Transverse colon (tissue), 4 donors: ENCODE measurements at regions not wholly inside any gene's neighbourhood (a gene's known extent, or its start where the extent isn't known, plus 50 kb on each side); places are given as distances from the start of the nearest gene placed in this dataset.

Experiments used
- DNase-seq: peaks from one replicate; pipeline ENCODE4 v3.0.0-alpha.2; 2019
- H3K27ac ChIP-seq, 4 donors: fragments of 200-600 bp; sonication (generic); 2 replicates each; pipeline ENCODE4 v1.5.1; 2016 to 2018; ENCODE audit warnings: inconsistent platforms in 4 of 4
- H3K27me3 ChIP-seq: fragments of 200-600 bp; sonication (generic); 2 replicates; pipeline ENCODE4 v1.5.1; 2017; ENCODE audit warnings: inconsistent platforms
- H3K36me3 ChIP-seq, 4 donors: fragments of 200-600 bp; sonication (generic); 2 replicates each; pipeline ENCODE4 v1.5.1; 2017 to 2019; ENCODE audit warnings: inconsistent platforms in 4 of 4
- H3K4me1 ChIP-seq, 4 donors: fragments of 200-600 bp; sonication (generic); 2 replicates each; pipeline ENCODE4 v1.5.1; 2017 to 2020; ENCODE audit warnings: inconsistent platforms in 4 of 4
- H3K4me3 ChIP-seq, 4 donors: fragments of 200-600 bp; sonication (generic); 1 replicate in 1 of 4; 2 replicates in 3 of 4; pipeline versions ENCODE4 v1.5.1 to v1.6.1; 2017 to 2019; ENCODE audit warnings: inconsistent platforms in 4 of 4
- H3K9me3 ChIP-seq, 2 donors: fragments of 200-600 bp; sonication (generic); 2 replicates each; pipeline ENCODE4 v1.5.1; 2017 to 2019; ENCODE audit warnings: inconsistent platforms in 2 of 2
- EP300 ChIP-seq: sonication (generic); formaldehyde crosslinking; IDR thresholded peaks from one replicate; pipeline ENCODE4 v1.6.1; 2017; ENCODE audit warnings: antibody characterized with exemption, low read depth
- POLR2A ChIP-seq: fragments of 450-650 bp; IDR thresholded peaks from one replicate; pipeline ENCODE4 v1.6.1; 2016; ENCODE audit warnings: antibody characterized with exemption, mild to moderate bottlenecking, moderate library complexity
- POLR2AphosphoS5 ChIP-seq, 3 donors: sonication (generic); formaldehyde crosslinking; IDR thresholded peaks; one replicate each; pipeline ENCODE4 v1.6.1; 2016; ENCODE audit warnings: antibody characterized with exemption in 3 of 3
- WGBS, 2 donors: methylation state at CpG; one replicate each; pipeline ENCODE4 v1.1.5; 2018; ENCODE audit warnings: low coverage in 1 of 2; 5-methylcytosine and 5-hydroxymethylcytosine counted together
- in situ Hi-C, 4 donors: fragments of 200-750 bp; cut with MboI; loops; one replicate each; pipeline versions ENCODE4 v1.15.0 to v1.15.1; 2017; ENCODE audit warnings: low sequenced_read_pairs in 3 of 4, low pct_ligation_motif_present in 1 of 4, low pct_unique_long_range_greater_than_20kb in 1 of 4
- intact Hi-C: fragments of 100-400 bp; cut with DNase I; formaldehyde crosslinking; loops from one replicate; pipeline ENCODE4 v1.15.1; 2023; ENCODE audit warnings: low total_unique reads
- TF ChIP-seq, protein P1 (sequence below), 5 experiments: fragments of 200-600 bp in 3 of 5; fragments of 450-650 bp in 2 of 5; sonication (generic) in 3 of 5; IDR thresholded peaks; 1 replicate in 2 of 5; 2 replicates in 3 of 5; pipeline ENCODE4 v1.5.1; 2016 to 2017; ENCODE audit warnings: antibody characterized with exemption in 5 of 5, inconsistent platforms in 3 of 5, mild to moderate bottlenecking in 2 of 5, moderate library complexity in 1 of 5

DNA sequence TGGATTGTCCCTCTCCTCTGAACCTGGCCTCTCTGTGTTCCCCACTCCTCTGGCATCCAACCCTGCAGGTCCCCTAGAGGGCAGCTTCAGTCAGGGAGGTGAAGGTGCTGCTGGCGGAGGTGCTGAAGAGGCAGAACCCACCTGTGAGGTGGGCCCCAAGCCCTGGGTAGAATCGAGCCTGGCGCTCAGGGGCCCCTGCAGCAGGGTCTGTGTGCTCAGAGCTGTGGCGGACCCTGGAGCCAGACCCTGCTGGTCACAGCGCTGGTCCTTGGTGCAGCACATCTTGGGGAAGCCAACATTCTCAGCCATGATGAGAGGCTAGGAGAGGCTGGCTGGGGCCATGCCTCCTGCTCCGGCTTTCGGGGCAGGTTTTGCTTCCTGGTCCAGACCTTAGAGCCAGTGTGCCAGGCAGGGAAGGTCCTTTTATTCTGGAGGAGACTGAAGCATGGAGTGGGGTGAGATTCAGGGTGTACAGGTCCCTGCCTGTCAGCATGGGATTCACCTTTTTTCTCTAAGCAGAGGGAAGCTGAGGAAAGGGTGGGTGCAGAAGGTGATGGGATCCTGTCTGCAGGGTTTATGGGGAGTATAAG is 54.7 kb upstream of the TAMM41 start:
- intact Hi-C loops = no loop called here
- Histone ChIP-seq H3K27me3 (no peaks in the 10 kb centered on the region), H3K27ac (no peak overlapping the region), H3K36me3 (no peaks in the 10 kb centered on the region), H3K4me3 (no peak overlapping the region), H3K4me1 (no peaks in the 10 kb centered on the region), H3K9me3 (no peaks in the 10 kb centered on the region)
- DNase-seq = no peak
- no peak for TF ChIP-seq EP300
- 85% methylated on average over 6 of the region's 7 CpGs; no CpG with 5 or more reads in 1 of the 2 donors for WGBS, 2 donors
- in situ Hi-C loops = no loop called here

DNA sequence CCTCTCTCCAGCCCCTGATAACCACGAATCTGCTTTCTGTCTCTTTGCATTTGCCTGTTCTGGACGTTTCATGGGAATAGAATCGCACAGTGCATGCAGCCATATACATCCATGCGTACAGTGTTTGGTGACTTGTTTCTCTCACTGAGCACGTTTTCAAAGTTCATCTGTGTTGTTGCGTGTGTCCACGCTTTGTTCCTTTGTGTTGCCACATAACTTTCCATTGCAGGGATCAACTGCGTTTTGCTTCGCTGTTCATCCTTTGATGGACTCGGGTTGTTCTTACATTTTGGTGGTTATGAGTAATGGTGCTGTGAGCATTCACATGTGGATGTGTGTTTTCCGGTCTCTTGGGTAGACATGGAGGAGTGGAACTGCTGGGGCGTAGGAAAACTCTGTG is 56.4 kb upstream of the TAMM41 start:
- no peak for DNase-seq
- no peaks in the 10 kb centered on the region for H3K4me1 ChIP-seq
- H3K9me3 ChIP-seq = no peaks in the 10 kb centered on the region
- intact Hi-C loops = no loop called here
- no peak overlapping the region for H3K27ac ChIP-seq
- TF ChIP-seq EP300 (no peak), POLR2AphosphoS5 (IDR thresholded peaks at IDR 0.05) (no peak), POLR2A (no peak)
- TF ChIP-seq, protein P1, sequence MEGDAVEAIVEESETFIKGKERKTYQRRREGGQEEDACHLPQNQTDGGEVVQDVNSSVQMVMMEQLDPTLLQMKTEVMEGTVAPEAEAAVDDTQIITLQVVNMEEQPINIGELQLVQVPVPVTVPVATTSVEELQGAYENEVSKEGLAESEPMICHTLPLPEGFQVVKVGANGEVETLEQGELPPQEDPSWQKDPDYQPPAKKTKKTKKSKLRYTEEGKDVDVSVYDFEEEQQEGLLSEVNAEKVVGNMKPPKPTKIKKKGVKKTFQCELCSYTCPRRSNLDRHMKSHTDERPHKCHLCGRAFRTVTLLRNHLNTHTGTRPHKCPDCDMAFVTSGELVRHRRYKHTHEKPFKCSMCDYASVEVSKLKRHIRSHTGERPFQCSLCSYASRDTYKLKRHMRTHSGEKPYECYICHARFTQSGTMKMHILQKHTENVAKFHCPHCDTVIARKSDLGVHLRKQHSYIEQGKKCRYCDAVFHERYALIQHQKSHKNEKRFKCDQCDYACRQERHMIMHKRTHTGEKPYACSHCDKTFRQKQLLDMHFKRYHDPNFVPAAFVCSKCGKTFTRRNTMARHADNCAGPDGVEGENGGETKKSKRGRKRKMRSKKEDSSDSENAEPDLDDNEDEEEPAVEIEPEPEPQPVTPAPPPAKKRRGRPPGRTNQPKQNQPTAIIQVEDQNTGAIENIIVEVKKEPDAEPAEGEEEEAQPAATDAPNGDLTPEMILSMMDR (IDR thresholded peaks at IDR 0.05) = no peak
- no peaks in the 10 kb centered on the region for H3K36me3 ChIP-seq
- in situ Hi-C loops = no loop called here
- H3K27me3 ChIP-seq = no peaks in the 10 kb centered on the region
- H3K4me3 ChIP-seq = no peak overlapping the region
- WGBS, 2 donors = 73 to 75% methylated on average over 10 to 12 of the region's 12 CpGs

DNA sequence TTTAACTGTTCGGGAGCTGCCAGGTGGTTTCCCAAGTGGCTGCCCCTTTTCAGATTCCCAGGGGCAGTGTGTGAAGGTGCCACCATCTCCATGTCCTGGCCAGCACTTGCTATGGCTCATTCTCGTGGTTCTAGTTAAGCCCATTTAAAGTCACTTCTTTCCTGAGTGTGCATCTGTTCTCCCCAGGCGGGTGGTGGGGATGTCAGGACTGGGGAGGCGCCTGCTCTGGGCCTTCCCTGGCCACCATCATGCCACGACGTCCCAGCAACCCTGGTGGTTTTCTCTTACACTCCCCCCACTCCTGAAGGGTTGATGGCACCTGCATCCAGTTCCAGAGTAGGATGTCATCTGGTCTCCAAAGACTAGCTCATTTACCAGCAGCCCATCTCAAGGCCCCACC is 56.8 kb upstream of the TAMM41 start:
- Histone ChIP-seq H3K36me3 (no peaks in the 10 kb centered on the region), H3K9me3 (no peaks in the 10 kb centered on the region), H3K4me1 (no peaks in the 10 kb centered on the region), H3K27me3 (no peaks in the 10 kb centered on the region), H3K4me3 (no peak overlapping the region), H3K27ac (no peak overlapping the region)
- intact Hi-C loops (no loop called here), in situ Hi-C loops (no loop called here)
- DNase-seq = no peak
- TF ChIP-seq, protein P1 (IDR thresholded peaks at IDR 0.05) = no peak
- TF ChIP-seq POLR2AphosphoS5 (IDR thresholded peaks at IDR 0.05) (no peak), EP300 (no peak), POLR2A (no peak)
- WGBS, 2 donors = 47 to 78% methylated on average over 2 to 6 of the region's 6 CpGs

DNA sequence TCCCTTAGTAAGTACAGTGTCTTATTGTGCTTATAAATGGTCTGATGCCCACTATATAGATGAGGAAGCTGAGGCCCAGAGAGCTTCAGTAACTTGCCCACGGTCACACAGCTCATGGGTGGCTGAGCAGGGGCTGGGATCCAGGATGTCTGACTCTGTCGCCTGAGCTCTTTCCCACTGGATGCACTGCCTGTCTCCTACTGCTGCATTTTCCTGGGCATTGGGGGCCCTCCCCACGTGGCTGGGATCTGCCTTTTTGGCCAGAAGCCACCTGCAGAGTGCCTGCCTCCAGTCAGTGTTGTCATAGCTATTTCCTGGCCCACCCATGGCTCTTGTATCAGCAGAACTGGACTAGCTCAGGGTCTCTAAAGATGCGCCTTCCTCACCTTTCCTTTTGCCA is 57.5 kb upstream of the TAMM41 start:
- no peaks in the 10 kb centered on the region for H3K36me3 ChIP-seq
- no peaks in the 10 kb centered on the region for H3K9me3 ChIP-seq
- H3K27ac ChIP-seq = no peak overlapping the region
- TF ChIP-seq POLR2AphosphoS5 (IDR thresholded peaks at IDR 0.05) (no peak), EP300 (no peak), POLR2A (no peak)
- TF ChIP-seq, protein P1 (IDR thresholded peaks at IDR 0.05) = no peak
- no peak overlapping the region for H3K4me3 ChIP-seq
- WGBS, 2 donors = 64% methylated on average over 4 of the region's 4 CpGs; no CpG with 5 or more reads in 1 of the 2 donors
- intact Hi-C loops (no loop called here), in situ Hi-C loops (no loop called here)
- H3K4me1 ChIP-seq = no peaks in the 10 kb centered on the region
- no peak for DNase-seq
- no peaks in the 10 kb centered on the region for H3K27me3 ChIP-seq

DNA sequence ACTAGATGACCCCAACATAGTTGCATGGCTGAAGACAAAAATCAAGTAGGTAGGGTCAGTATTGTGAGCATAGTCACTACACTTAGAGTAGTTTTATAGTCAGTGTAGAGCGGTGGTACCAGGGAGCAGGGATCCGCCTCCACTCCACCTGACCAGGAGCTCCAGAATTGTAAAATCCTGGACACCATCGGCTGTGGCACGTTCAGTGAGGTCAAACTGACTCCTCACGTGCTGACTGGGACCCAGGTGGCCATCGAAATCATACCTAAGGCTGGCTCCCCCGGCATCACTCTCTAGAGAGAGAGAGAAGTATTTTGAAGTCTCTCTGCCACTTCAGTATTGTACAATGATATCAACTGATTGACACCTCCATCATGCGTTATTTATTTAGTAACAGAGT is 59.7 kb upstream of the TAMM41 start:
- no peak overlapping the region for H3K4me3 ChIP-seq
- no peak overlapping the region for H3K27ac ChIP-seq
- DNase-seq = no peak
- H3K4me1 ChIP-seq = no peaks in the 10 kb centered on the region
- intact Hi-C loops = no loop called here
- no peaks in the 10 kb centered on the region for H3K27me3 ChIP-seq
- no peaks in the 10 kb centered on the region for H3K9me3 ChIP-seq
- in situ Hi-C loops = no loop called here
- H3K36me3 ChIP-seq = no peaks in the 10 kb centered on the region
- no peak for TF ChIP-seq EP300
- TF ChIP-seq POLR2AphosphoS5 (IDR thresholded peaks at IDR 0.05) = no peak
- TF ChIP-seq, protein P1 (IDR thresholded peaks at IDR 0.05) = no peak
- no peak for TF ChIP-seq POLR2A
- WGBS, 2 donors = 85 to 88% methylated on average over 8 of the region's 8 CpGs
